GM18867 (cell line): ENCODE measurements at regions not wholly inside any gene's neighbourhood (a gene's known extent, or its start where the extent isn't known, plus 50 kb on each side); places are given as distances from the start of the nearest gene placed in this dataset.

Source experiments
- ATAC-seq: cut with Tn5 transposase; IDR thresholded peaks from one replicate; pipeline ENCODE4 v1.9.1; 2021; ENCODE audit warnings: mild to moderate bottlenecking, moderate library complexity; ENCODE audit not compliant: unreplicated experiment

GRCh38 chr2:121004950-121005349 lies 269.3 kb downstream of the GLI2 start:
- ATAC-seq = no peak

- no peak for ATAC-seq
Observed at GRCh38 chr2:121005453-121005852, 269.8 kb downstream of the GLI2 start.

GRCh38 chr2:121006743-121007489 lies 271.2 kb downstream of the GLI2 start:
- no peak for ATAC-seq

GRCh38 chr2:121007490-121007853 lies 271.8 kb downstream of the GLI2 start:
- ATAC-seq = no peak

- no peak for ATAC-seq
Observed at GRCh38 chr2:121008975-121009374, 273.3 kb downstream of the GLI2 start.

- ATAC-seq = no peak
Observed at GRCh38 chr2:121010998-121011397, 274.0 kb downstream of the TFCP2L1 start.

- no peak for ATAC-seq
Observed at GRCh38 chr2:121014876-121015275, 270.1 kb downstream of the TFCP2L1 start.

- ATAC-seq = no peak
Observed at GRCh38 chr2:121015971-121016485, 269.0 kb downstream of the TFCP2L1 start.

GRCh38 chr2:121017396-121017795 lies 267.6 kb downstream of the TFCP2L1 start:
- no peak for ATAC-seq

- ATAC-seq = no peak
Observed at GRCh38 chr2:121018136-121019061, 266.6 kb downstream of the TFCP2L1 start.

GRCh38 chr2:121019071-121019470 lies 265.9 kb downstream of the TFCP2L1 start:
- ATAC-seq = no peak

- no peak for ATAC-seq
Observed at GRCh38 chr2:121019756-121020155, 265.2 kb downstream of the TFCP2L1 start.

- ATAC-seq = no peak
Observed at GRCh38 chr2:121021685-121022084, 263.3 kb downstream of the TFCP2L1 start.

- ATAC-seq = no peak
Observed at GRCh38 chr2:121028577-121028976, 256.4 kb downstream of the TFCP2L1 start.

- no peak for ATAC-seq
Observed at GRCh38 chr2:121030523-121030922, 254.5 kb downstream of the TFCP2L1 start.

- no peak for ATAC-seq
Observed at GRCh38 chr2:121031568-121032340, 253.2 kb downstream of the TFCP2L1 start.

GRCh38 chr2:121033461-121033996 lies 251.5 kb downstream of the TFCP2L1 start:
- ATAC-seq = no peak

- ATAC-seq = no peak
Observed at GRCh38 chr2:121034551-121034950, 250.5 kb downstream of the TFCP2L1 start.

GRCh38 chr2:121036226-121036692 lies 248.7 kb downstream of the TFCP2L1 start:
- no peak for ATAC-seq

GRCh38 chr2:121037480-121037879 lies 247.5 kb downstream of the TFCP2L1 start:
- ATAC-seq = no peak

GRCh38 chr2:121038031-121038430 lies 247.0 kb downstream of the TFCP2L1 start:
- ATAC-seq = no peak
